Rectal smooth muscle tissue (tissue), 1 donor: ENCODE measurements at regions not wholly inside any gene's neighbourhood (a gene's known extent, or its start where the extent isn't known, plus 50 kb on each side); places are given as distances from the start of the nearest gene placed in this dataset.
A peak's percentile ranks its signal among the peaks of the same experiment; 100 is the strongest.

Experiments used
- H3K27ac ChIP-seq: one replicate; pipeline ENCODE4 v1.7.0; 2013; ENCODE audit warnings: low read depth, low read length, inconsistent platforms
- H3K27me3 ChIP-seq: one replicate; pipeline ENCODE4 v1.7.0; 2013; ENCODE audit warnings: low read length; ENCODE audit not compliant: control insufficient read depth, insufficient read depth
- H3K36me3 ChIP-seq: one replicate; pipeline ENCODE4 v1.7.0; 2013; ENCODE audit warnings: low read length; ENCODE audit not compliant: control insufficient read depth, insufficient read depth
- H3K4me1 ChIP-seq: one replicate; pipeline ENCODE4 v1.7.0; 2013; ENCODE audit warnings: low read length; ENCODE audit not compliant: control insufficient read depth, insufficient read depth
- H3K4me3 ChIP-seq: one replicate; pipeline ENCODE4 v1.7.0; 2013; ENCODE audit warnings: low read length
- H3K9ac ChIP-seq: one replicate; pipeline ENCODE4 v1.7.0; 2013; ENCODE audit warnings: low read length

- Histone ChIP-seq H3K36me3 (no peaks in the 10 kb centered on the region), H3K9ac (no peak overlapping the region), H3K4me3 (no peak overlapping the region), H3K27me3 (no peaks in the 10 kb centered on the region), H3K4me1 (peaks cover 44% of the 10 kb centered on the region), H3K27ac (peak overlapping the region; percentile 84)
Measured at GRCh38 chr10:78316451-78316931, 282.8 kb downstream of the RPS24 start.

GRCh38 chr10:78318305-78318704 lies 284.6 kb downstream of the RPS24 start:
- Histone ChIP-seq H3K4me3 (no peak overlapping the region), H3K36me3 (no peaks in the 10 kb centered on the region), H3K9ac (no peak overlapping the region), H3K4me1 (peaks cover 33% of the 10 kb centered on the region), H3K27me3 (no peaks in the 10 kb centered on the region), H3K27ac (peak overlapping the region; percentile 64)

GRCh38 chr10:78319371-78319770 lies 285.7 kb downstream of the RPS24 start:
- no peak overlapping the region for H3K4me3 ChIP-seq
- H3K4me1 ChIP-seq: peaks cover 25% of the 10 kb centered on the region
- H3K27me3 ChIP-seq: no peaks in the 10 kb centered on the region
- no peaks in the 10 kb centered on the region for H3K36me3 ChIP-seq
- H3K27ac ChIP-seq: no peak overlapping the region
- H3K9ac ChIP-seq: no peak overlapping the region

- H3K9ac ChIP-seq: no peak overlapping the region
- H3K27me3 ChIP-seq: no peaks in the 10 kb centered on the region
- no peak overlapping the region for H3K4me3 ChIP-seq
- peaks cover 25% of the 10 kb centered on the region for H3K4me1 ChIP-seq
- H3K36me3 ChIP-seq: no peaks in the 10 kb centered on the region
- H3K27ac ChIP-seq: no peak overlapping the region
Measured at GRCh38 chr10:78319841-78320240, 286.2 kb downstream of the RPS24 start.

- Histone ChIP-seq H3K4me1 (peaks cover 25% of the 10 kb centered on the region), H3K9ac (no peak overlapping the region), H3K27ac (peak overlapping the region; percentile 16), H3K27me3 (no peaks in the 10 kb centered on the region), H3K36me3 (no peaks in the 10 kb centered on the region), H3K4me3 (no peak overlapping the region)
Measured at GRCh38 chr10:78320506-78320905, 286.8 kb downstream of the RPS24 start.

- Histone ChIP-seq H3K27ac (no peak overlapping the region), H3K36me3 (no peaks in the 10 kb centered on the region), H3K4me1 (peaks cover 22% of the 10 kb centered on the region), H3K4me3 (no peak overlapping the region), H3K27me3 (no peaks in the 10 kb centered on the region), H3K9ac (no peak overlapping the region)
Measured at GRCh38 chr10:78321000-78321399, 287.3 kb downstream of the RPS24 start.

GRCh38 chr10:78321500-78321899 lies 287.8 kb downstream of the RPS24 start:
- H3K9ac ChIP-seq: no peak overlapping the region
- H3K27ac ChIP-seq: no peak overlapping the region
- H3K27me3 ChIP-seq: no peaks in the 10 kb centered on the region
- peaks cover 17% of the 10 kb centered on the region for H3K4me1 ChIP-seq
- no peak overlapping the region for H3K4me3 ChIP-seq
- no peaks in the 10 kb centered on the region for H3K36me3 ChIP-seq

GRCh38 chr10:78326372-78326771 lies 292.7 kb downstream of the RPS24 start:
- Histone ChIP-seq H3K9ac (no peak overlapping the region), H3K4me1 (peaks cover 5% of the 10 kb centered on the region), H3K27me3 (no peaks in the 10 kb centered on the region), H3K27ac (no peak overlapping the region), H3K4me3 (no peak overlapping the region), H3K36me3 (no peaks in the 10 kb centered on the region)

GRCh38 chr10:78327778-78328591 lies 294.3 kb downstream of the RPS24 start:
- Histone ChIP-seq H3K36me3 (no peaks in the 10 kb centered on the region), H3K9ac (no peak overlapping the region), H3K27me3 (no peaks in the 10 kb centered on the region), H3K4me1 (peaks cover 19% of the 10 kb centered on the region), H3K4me3 (no peak overlapping the region), H3K27ac (no peak overlapping the region)

- H3K4me1 ChIP-seq: peaks cover 19% of the 10 kb centered on the region
- no peak overlapping the region for H3K4me3 ChIP-seq
- no peaks in the 10 kb centered on the region for H3K36me3 ChIP-seq
Measured at GRCh38 chr10:78328592-78329404, 295.1 kb downstream of the RPS24 start.

GRCh38 chr10:78330884-78331283 lies 297.2 kb downstream of the RPS24 start:
- Histone ChIP-seq H3K36me3 (no peaks in the 10 kb centered on the region), H3K4me1 (peaks cover 27% of the 10 kb centered on the region), H3K9ac (no peak overlapping the region), H3K27ac (peak overlapping the region; percentile 88), H3K4me3 (no peak overlapping the region), H3K27me3 (no peaks in the 10 kb centered on the region)

More at GRCh38 chr10:78328592-78329404, 295.1 kb downstream of the RPS24 start:
- H3K9ac ChIP-seq: no peak overlapping the region
- H3K27ac ChIP-seq: no peak overlapping the region
- H3K27me3 ChIP-seq: no peaks in the 10 kb centered on the region

GRCh38 chr10:78331391-78331922 lies 297.8 kb downstream of the RPS24 start:
- Histone ChIP-seq H3K36me3 (no peaks in the 10 kb centered on the region), H3K27ac (peak overlapping the region; percentile 88), H3K9ac (no peak overlapping the region), H3K4me3 (no peak overlapping the region), H3K27me3 (no peaks in the 10 kb centered on the region), H3K4me1 (peaks cover 32% of the 10 kb centered on the region)
